ENCODE measurements at regions not wholly inside any gene's neighbourhood (a gene's known extent, or its start where the extent isn't known, plus 50 kb on each side); places are given as distances from the start of the nearest gene placed in this dataset.

DNA sequence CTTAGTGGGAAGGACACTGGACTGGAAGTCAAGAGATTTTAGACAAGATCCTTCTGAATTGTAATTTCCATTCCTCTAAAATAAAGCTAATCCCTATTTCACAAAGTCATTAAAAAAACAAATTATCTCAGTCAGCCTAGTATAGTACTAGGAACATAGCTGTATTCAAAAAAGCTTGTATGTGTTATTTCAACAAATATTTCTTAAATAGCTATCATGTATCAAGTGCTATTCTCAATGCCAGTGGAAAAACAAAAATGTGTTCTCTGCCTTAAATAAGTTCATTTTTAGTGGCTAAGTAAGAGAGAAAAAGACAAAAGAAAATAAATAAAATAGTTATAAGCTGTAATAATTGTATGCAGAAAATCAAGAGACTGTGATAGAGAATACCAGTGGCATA is 541.8 kb upstream of the CDH2 start:
- DNase-seq, result no peak
- H3K27ac ChIP-seq, result no peak overlapping the region
- intact Hi-C loops (cut with DNase I; ENCODE audit: low total_unique reads), result no loop called here
- H3K4me3 ChIP-seq, result no peak overlapping the region
- H3K9me3 ChIP-seq, result no peaks in the 10 kb centered on the region
- H3K27me3 ChIP-seq, result no peaks in the 10 kb centered on the region
- H3K36me3 ChIP-seq, result no peaks in the 10 kb centered on the region
- TF ChIP-seq POLR2A (IDR thresholded peaks at IDR 0.05), result no peak
- TF ChIP-seq, protein P1, sequence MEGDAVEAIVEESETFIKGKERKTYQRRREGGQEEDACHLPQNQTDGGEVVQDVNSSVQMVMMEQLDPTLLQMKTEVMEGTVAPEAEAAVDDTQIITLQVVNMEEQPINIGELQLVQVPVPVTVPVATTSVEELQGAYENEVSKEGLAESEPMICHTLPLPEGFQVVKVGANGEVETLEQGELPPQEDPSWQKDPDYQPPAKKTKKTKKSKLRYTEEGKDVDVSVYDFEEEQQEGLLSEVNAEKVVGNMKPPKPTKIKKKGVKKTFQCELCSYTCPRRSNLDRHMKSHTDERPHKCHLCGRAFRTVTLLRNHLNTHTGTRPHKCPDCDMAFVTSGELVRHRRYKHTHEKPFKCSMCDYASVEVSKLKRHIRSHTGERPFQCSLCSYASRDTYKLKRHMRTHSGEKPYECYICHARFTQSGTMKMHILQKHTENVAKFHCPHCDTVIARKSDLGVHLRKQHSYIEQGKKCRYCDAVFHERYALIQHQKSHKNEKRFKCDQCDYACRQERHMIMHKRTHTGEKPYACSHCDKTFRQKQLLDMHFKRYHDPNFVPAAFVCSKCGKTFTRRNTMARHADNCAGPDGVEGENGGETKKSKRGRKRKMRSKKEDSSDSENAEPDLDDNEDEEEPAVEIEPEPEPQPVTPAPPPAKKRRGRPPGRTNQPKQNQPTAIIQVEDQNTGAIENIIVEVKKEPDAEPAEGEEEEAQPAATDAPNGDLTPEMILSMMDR (IDR thresholded peaks at IDR 0.05), result no peak
- H3K4me1 ChIP-seq, result no peaks in the 10 kb centered on the region

DNA sequence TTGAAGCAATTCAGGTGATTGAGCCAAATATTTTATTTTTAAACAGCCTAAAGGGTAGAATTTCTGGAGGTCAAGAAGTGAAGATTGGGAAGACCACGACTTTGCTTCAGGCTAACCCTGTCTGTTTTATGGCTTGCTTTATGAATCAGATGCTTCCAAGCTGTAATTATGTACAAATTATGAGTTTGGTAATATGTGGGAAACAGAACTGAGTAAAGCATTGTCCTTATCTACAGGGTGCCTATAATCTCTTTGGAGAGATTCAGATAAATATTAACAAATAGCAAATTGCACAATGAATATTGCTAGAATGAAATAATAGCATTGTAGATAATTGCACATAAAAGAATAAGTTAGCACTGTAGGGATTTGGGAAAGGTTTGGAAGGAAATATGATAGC is 539.4 kb upstream of the CDH2 start:
- no peak for DNase-seq
- no peak overlapping the region for H3K4me3 ChIP-seq
- H3K27ac ChIP-seq, result no peak overlapping the region
- intact Hi-C loops (cut with DNase I; ENCODE audit: low total_unique reads), result no loop called here
- no peak for TF ChIP-seq POLR2A (IDR thresholded peaks at IDR 0.05)
- TF ChIP-seq, protein P1 (IDR thresholded peaks at IDR 0.05), result no peak
- no peaks in the 10 kb centered on the region for H3K27me3 ChIP-seq
- no peaks in the 10 kb centered on the region for H3K9me3 ChIP-seq
- H3K36me3 ChIP-seq, result no peaks in the 10 kb centered on the region
- no peaks in the 10 kb centered on the region for H3K4me1 ChIP-seq

DNA sequence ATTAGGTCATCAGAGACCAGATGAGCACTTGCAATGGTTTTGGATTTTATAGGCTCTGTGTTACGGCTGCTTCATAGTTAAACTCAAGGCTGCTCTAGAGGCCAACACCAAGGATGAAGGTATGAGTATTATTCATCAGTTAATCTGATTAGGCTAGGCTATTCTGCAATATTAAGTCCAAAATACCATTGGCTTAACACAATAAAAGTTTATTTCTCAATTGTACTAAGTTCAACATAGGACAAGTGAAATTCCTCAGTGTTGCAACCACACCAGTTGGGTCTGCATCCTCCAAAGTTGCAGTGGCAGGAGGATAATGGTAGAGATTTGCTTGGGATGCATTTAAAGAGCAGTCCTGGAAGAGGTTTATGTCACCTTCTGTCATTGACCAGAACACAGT is 538.3 kb upstream of the CDH2 start:
- Histone ChIP-seq H3K9me3 (no peaks in the 10 kb centered on the region), H3K27ac (no peak overlapping the region), H3K36me3 (no peaks in the 10 kb centered on the region), H3K4me3 (no peak overlapping the region), H3K27me3 (no peaks in the 10 kb centered on the region), H3K4me1 (no peaks in the 10 kb centered on the region)
- DNase-seq, result no peak
- TF ChIP-seq POLR2A (IDR thresholded peaks at IDR 0.05), result no peak
- TF ChIP-seq, protein P1 (IDR thresholded peaks at IDR 0.05), result no peak
- intact Hi-C loops (cut with DNase I; ENCODE audit: low total_unique reads), result no loop called here

DNA sequence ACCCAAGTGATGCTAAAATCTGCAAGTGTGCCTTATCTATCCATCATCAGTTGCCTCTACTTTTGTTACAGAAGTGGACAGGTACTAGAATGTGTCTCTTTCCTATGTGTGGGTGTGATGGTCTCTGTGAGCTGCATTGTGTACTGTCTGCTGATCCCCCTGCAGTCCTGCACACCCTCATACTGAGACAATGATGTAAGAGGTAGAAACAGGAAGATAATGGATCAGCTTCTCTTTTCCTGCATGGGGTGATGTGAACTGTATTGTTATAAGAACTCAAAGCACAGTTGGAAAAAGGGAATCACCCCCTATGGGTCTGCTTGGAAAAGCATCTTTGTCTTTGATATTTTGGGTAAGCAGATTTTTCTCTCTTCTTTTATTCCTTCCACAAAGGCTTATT is 537.6 kb upstream of the CDH2 start:
- H3K27me3 ChIP-seq, result no peaks in the 10 kb centered on the region
- H3K27ac ChIP-seq, result no peak overlapping the region
- H3K4me3 ChIP-seq, result no peak overlapping the region
- TF ChIP-seq POLR2A (IDR thresholded peaks at IDR 0.05), result no peak
- TF ChIP-seq, protein P1 (IDR thresholded peaks at IDR 0.05), result no peak
- intact Hi-C loops (cut with DNase I; ENCODE audit: low total_unique reads), result no loop called here
- DNase-seq, result no peak
- H3K9me3 ChIP-seq, result no peaks in the 10 kb centered on the region
- no peaks in the 10 kb centered on the region for H3K4me1 ChIP-seq
- H3K36me3 ChIP-seq, result no peaks in the 10 kb centered on the region

DNA sequence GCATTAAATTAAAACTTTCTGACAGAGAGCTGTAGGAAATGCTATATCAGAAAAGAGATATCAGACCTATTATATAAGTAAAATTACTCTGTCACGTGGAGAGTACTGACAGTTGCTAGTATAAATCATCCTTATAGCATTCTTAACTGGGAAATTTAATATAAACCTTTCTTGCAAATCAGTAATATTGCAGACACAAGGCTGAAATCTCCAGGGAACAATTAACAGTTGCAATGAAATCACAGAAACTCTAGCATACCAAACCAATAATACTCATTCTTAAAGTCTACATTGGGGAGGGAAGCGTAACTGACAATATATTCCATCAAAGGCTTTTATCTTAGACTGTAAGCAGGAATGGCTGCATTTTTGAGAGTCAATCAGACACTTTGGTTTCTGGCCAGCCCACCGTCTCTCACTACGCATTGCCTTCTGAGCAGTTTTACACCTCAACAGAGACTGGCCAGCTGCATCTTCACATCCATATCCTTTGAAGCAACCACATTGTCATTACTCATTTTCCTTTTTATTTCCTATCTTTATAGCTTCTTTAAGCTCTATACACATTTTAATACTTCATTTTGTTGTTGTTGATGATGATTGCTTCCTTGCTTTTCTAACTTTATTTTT is 536.0 kb upstream of the CDH2 start:
- no peak for TF ChIP-seq POLR2A (IDR thresholded peaks at IDR 0.05)
- TF ChIP-seq, protein P1 (IDR thresholded peaks at IDR 0.05), result no peak
- Histone ChIP-seq H3K4me3 (no peak overlapping the region), H3K4me1 (no peaks in the 10 kb centered on the region), H3K27ac (no peak overlapping the region), H3K9me3 (no peaks in the 10 kb centered on the region), H3K27me3 (no peaks in the 10 kb centered on the region), H3K36me3 (no peaks in the 10 kb centered on the region)
- intact Hi-C loops (cut with DNase I; ENCODE audit: low total_unique reads), result no loop called here
- DNase-seq, result no peak

Data from uterus (tissue), 3 donors.